Kasumi-1 (cell line): ENCODE measurements at regions not wholly inside any gene's neighbourhood (a gene's known extent, or its start where the extent isn't known, plus 50 kb on each side); places are given as distances from the start of the nearest gene placed in this dataset.

Experiments
- DNase-seq, 2 experiments: peaks; one replicate each; lab custom pipeline; 2025; lab: John Stamatoyannopoulos, UW

DNA sequence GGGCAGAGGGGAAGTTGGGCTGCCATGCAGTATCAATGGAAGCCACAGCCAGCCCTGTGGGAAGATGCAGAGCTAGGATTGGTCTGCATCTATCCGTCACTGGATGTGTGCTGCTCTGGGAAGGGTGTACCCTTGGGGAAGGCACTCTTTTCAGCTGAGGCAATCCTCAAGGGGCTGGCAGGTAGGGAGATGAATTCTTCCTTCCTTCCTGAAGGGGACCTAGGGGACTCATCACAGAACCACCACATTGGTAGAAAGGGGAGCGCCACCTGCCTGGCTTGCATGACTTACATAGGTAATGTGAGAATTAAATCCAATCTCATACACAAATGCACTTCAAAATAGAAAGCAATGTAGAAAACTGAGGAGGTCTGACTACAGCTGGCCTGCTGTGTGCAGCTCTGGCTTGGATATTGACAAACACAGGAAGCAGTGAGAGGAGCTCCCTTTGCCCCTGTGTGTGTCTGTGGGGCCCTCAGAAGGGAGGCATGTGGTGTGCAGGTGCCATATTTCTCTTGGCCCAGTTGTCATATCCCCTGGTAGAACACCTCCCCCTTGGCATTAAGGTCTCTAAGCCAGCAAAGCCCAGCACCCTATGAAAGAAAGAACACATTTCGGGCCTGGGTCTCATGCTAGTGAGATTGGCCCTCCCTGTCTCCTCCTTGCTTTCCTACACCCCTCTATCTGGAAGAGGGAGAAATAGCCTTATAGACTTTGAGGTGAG is 260.3 kb upstream of the MOCS1 start:
- DNase-seq, result no peak

DNA sequence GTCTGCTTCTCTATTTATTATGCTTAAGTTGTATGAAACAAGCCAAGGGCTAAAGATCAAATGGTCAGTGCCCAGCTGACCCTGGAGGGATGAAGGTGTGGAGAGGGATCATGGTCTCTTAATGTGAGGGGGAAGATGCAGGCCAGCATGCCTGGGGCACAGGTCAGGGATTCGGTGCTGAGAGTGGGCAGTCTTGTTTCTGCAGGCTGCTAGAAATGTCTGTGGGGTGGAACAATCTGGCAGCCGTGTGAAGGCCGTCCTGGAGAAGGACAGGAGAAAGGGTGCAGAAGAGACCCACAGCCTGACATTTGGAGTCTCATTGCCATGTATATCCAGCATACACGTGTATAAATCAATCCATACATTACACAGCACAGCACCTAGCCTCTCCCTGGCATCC is 258.3 kb upstream of the MOCS1 start:
- no peak for DNase-seq

DNA sequence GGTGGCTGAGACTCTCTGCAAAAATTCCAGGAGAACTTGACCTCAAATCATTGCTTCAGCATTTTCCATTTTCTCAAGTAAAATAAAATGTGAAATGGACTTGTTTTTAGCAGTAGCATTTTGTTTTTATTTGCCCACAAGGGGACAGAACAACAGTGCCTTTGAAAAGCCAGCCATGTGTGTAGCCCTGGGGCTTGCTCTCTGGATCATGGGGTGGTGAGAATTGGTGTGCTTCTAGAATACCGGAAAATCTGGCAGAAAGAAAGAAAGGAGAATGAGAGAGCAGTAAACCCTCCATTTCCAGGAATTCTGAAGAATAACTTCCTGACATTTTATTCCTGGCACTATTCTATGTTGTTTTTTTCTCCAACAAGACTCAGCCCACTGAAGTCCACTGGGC is 254.7 kb upstream of the MOCS1 start:
- DNase-seq, result no peak

DNA sequence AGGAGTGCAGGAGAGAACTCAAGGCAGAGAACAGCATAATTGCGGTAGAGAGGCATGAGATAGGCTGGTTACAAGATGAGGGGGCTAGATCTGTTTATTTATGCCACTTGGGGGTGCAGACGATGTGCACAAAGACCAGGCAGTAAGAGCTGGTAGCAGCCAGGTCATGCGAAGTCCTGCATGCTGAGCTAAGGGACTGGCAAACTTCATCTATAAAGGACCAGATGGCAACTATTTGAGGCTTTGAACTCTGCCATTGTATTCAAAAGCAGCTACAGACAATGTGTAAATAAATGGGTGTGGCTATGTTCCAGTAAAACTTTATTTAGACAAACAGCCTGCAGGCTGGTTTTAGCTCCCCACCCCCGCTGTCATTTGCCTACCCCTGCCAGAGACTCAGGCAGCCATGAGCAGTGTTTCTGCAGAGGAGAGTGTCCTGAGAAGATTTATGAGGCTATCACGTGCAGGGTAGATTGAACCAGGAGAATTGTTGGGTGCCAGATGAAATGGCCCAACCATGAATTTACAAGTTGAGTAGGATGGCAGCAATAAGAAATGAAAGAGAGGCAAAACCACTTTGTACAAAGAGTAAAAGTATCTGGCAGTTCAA is 253.4 kb upstream of the MOCS1 start:
- no peak for DNase-seq

DNA sequence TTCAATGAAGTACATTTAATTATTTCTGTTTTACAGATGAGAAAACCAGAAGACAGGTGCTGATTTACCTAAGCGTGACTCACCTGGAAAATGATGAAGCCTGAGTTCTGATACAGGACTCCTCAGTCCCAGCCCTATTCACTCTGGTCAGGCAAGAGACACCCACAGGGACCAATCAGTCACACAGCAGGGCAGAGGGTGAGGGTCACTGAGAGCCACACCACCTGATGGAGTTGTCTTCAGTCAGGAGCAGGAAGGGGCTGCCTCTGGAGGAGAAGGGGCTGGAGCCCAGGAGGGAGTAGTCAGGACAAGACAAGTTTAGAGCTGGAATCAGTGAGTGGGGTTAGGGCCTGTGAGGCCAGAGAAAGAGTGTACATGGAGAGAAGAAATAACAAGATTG is 251.2 kb upstream of the MOCS1 start:
- DNase-seq, result no peak

DNA sequence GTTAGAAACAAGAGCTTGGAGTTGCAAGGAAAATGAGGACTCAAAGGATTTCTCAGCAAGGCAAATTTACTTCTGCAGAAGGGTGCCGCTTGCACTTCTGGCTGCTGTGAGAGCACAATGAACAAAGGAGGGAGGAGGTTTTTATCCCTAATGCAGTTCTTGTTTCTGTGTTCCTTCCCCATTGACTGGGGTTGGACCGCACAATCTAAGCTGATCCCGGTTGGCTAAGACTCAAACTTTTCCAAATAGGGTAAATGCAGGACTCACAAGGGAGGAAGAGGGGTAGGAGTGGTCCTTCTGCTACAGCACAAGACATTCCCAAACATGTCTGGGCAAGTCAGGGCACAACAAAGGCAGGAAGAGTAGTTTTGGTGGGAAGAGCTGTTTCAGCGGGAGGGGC is 249.6 kb upstream of the MOCS1 start:
- DNase-seq, result no peak

DNA sequence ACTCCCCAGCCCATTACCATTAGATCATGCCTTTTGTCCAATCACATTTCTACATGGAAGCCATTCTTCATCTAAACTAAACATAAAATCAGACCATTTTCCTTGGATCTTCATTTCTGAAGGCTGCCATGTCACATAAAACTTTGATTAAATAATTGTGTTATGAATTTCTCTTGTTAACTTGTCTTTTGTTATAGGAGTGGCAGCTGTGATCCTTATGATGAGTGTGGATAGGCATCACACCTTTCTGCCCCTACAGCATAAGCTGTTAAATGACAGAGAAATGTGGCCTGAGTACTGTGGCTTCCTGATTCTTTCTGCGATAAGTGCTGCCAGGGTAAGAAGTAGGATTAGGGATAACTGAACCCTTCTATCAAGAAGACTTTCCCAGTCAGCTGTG is 247.1 kb upstream of the MOCS1 start:
- no peak for DNase-seq

DNA sequence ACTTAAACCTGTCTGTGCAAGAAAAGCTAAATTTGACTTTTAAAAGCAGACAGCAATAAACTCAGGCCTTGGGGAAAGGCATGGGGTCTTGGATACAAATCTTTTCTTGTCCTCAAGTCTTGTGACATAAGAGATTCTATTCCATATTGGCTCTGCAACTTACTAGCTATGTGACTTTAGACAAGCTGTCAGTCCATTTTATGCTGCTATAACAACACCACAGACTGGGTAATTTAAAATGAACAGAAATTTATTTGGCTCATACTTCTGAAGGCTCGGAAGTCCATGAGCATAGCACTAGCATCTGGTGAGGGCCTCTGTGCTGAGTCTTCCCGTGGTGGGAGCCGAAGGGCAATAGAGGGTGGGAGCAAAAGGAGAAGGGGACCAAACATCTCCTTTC is 246.0 kb upstream of the MOCS1 start:
- no peak for DNase-seq

DNA sequence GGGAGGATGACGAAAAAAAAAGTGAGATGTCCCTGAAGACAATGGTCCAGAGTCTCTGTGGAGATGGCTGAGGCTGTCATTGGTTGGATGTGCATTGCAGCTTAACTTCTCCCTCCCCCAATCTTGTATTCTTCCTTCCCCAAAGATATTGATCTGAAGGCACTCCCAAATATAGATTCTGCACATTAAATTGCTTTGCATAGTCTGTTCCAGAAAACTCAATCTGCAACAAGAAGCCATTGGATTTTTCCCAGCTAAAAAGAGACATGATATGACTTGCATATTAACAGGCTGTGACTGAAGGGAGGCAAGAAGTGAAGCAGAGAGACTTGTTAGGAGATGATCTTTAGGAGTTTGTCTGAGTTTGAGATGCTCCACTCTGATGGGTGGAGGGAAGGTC is 245.2 kb upstream of the MOCS1 start:
- no peak for DNase-seq

DNA sequence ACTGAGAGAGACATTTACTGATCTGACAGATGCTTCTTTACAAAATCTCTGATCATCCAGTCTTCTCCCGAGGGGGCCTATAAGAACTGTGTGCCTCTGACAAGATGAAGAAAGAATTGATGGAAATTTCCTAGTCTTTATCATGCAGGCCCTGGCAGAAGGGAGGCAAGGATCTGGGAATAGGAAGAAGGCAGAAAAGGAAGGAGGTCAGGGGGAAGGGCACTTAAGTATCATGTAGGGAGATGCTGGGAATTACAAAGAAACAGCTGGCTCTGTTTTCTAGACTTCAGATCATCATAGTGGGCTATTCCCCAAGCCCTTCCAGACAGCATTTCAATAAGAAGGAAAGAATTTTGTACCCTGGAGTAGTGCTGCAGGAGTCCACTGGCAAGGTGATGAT is 243.3 kb upstream of the MOCS1 start:
- no peak for DNase-seq

DNA sequence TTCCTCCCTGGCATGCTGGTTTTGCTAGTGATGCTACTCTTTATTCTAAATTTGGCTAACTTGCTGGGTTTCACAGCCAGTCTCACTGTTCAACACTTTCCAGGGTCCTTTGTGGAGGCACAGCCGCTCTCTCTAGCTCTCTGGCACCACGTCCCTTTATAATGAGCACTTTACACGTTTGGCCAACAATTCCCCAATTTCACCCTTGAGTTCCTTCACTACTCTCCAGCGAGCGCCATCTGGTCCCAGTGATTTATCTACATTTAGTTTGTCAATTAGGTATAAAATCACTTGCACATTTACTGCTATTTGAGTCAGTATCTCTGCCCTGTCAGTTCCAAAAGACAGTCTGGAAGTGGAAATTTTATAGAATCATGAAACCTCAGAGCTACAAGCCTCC is 241.9 kb upstream of the MOCS1 start:
- no peak for DNase-seq

DNA sequence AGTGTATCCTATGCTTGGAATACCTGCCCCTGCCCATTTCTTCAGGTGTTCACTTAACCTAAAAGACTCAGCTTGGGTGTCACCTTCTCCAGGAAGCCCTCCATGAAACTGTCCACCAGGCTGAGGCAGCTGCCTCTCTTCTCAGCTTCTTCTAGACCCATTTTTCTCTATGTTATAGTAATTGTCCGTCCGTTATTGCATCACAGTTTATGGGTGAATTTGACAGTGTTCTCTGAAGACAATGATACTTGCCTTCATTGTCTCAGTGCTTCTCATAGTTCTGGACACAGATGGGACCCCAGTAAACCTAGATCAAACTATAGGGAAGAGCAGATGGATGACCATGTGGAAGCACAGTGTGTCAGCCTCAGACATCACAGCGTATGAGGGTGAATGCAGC is 238.0 kb upstream of the MOCS1 start:
- DNase-seq, result no peak

DNA sequence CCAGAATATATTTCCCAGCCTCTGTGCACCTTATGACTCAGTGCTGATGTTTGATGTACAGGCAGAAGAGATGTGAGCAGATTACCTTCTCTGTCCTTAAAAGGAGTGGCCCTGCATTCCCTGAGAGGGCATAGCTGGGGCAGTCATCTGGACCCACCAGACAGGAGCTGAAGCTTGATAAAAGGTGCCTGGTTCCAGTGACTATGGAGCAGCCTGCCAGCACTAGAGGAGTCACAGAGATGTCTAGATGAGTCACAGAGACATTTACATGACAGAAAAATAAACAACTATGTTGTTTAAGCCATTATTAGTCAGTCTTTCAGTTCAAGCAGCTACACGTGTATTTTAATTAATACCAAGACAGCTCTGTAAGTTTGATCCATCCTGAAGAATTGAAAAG is 237.1 kb upstream of the MOCS1 start:
- no peak for DNase-seq

DNA sequence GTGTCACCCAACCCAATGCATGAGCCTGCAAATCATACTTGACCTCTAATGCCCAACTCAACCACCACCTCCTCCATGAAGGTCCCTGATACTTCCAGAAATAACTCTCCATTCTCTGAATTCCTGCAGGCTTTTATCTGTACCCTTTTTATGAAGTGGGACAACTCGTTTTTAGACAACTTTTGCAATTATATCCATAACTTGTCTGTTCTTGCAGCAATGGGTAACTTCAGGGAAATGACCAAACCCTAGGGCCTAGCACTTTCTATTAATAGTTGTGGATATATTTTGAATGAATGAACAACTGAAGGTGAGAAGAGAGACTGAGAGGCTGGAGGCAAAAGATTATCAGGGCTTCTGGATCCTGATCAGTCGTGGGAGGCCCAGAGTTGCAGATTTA is 236.6 kb upstream of the MOCS1 start:
- no peak for DNase-seq

DNA sequence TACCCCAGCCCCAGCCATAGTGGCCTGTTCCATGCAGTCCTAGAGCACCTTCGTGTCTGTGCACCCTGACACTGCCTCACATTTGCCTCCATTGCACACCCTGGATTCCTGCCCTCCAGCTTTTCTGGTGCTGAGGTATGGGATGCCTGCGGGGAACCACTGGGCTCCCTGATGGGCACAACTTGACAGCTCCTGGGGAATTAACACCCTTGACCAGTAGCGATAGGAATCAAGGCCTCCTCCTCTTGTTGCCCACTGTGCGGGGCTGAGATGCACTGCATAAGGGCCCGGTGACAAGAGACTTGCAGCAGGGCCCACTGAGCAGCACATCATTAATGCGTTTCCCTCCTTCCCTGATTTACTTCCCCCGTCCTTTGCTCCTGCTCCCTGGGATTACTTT is 235.6 kb upstream of the MOCS1 start:
- DNase-seq, result no peak

DNA sequence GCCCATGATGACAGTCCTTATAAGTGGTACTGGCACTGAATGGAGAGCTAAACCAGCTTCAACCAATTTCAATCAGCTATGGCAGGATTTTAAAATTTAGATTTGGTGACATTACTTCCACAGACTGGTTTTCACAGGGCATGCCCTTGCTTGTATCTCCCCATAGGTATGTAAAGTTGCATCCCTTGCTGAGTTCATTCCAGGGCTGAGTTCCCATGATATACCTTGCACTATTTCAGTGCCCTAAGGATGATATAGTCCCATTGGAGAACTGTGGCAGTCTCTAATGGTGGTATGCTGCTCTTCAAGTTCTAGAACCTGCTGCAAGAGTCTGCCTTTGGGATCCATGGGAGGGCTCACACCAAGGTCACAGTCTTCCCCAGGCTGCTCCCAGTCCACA is 232.7 kb upstream of the MOCS1 start:
- no peak for DNase-seq

DNA sequence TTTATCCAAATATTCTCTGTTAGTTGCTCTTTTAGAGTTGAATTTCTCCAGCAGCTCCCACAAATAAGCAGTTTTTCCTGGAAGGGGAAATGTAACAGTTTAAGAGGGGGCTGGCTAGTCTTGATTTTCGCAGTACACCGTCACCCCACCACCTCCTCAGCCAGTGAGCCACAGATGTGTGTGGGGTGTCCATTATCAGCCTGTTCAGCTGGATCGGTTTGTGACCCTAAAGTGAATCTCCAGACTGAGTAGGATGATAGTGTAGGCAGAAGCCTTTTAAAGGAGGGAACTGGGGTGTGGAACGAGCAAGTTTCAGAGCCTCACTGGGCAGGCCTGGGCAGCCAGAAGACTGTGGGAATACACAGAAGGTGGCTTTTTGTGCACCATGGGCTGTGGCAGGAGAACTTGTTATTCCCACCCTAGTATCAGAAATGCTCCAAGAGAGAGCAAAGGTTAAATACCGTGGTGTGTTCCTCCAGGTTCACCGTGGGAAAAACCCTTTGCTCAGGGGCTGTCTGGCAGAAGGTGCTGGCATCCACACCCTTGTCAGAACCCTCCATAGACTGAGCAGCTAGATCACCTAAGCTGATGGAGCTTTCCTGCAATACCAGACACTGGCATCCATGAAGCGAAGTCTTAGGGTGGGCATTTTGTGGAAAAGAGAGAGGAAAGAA is 230.9 kb upstream of the MOCS1 start:
- DNase-seq, result no peak

DNA sequence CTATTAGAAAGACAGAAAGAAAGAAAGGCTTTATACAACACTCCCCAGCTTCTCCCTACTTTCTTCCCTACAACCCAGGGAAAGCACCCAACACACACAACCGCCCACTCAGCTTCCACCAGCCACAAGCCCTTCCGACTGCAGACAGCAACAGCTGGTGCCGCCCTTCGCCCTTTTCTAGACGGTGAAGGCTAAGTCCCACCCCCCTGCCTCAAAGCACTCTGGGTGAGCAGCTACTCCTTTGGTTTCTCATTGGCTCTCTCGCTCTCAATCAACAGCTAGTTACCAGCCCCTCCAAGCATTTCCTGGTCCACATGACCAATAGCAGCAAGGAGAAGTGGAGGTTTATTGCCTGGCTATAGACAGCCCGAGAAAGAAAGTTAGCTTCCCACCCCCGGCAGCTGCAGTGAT is 230.1 kb upstream of the MOCS1 start:
- DNase-seq, result no peak

DNA sequence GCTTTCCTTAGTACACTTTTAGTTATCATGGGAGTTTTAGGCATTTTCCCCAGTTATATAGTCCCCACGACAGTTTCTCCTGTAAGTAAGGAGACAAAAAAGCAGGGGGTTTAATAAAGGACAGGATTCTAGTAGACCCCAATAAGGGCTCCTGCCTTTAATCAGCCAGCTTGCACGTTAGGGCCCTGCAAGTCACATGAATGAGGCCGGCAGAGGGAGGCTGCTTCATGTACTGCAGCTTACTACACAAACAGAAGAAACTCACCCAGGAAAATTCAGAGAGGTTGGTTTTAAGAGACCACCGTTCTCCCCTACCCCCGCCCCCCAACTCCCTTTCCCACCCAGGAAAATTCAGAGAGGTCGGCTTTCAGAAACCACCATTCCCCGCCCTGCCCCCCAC is 229.7 kb upstream of the MOCS1 start:
- no peak for DNase-seq

DNA sequence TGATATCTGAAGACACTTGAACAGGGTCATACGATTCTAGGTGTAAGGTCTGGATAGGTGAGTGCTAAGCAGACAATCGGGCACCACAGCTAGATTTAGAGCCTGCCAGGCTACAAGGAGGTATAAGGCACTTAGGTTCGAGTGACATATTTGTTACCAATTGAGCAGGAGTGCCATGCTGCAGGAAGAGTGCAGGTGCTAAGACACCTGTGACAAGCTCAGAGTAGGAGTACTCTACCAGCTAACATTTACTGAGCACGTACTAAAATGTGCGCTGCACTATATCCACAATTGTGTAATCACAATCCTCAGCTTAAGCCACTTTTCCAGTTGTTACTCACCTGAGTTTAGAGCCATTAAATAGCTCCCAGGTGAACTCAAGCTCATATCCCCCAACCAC is 227.8 kb upstream of the MOCS1 start:
- DNase-seq, result no peak

DNA sequence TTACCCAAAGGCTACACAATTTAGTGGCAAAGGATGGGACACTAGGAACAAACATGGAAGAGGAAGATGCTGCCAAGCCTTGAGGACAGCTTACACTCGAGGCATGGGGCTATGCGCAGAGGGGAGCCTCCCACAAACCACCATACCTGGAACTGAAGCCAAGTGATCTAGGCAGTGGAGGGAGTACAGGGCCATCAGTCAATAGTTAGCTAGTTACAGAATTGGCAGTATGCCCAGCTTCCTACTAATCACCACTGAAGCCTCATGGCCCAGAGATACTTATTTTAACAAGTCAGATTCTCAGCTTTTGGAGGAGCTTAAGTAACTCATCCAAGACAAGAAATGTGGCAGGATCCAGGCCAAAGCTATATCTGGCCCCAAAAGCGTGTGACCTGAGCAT is 226.6 kb upstream of the MOCS1 start:
- no peak for DNase-seq

DNA sequence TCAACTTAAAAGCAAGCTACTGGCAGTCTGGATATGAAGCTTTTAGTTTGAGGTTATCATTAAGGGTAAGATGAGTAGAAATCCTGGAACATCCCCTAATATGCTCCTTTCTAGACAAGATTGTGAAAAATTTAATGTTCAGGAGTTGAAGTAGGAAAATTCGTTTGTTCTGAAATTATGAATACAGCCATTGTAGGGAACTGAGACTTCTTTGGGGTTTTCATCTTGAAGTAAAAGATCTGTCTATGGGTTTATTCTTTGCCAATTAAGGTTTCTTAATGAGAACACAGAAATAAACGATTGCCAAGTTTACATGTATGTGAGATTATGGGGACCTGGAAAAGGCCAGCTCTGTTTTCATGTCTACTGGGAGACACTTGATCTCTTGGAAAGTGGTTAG is 225.6 kb upstream of the MOCS1 start:
- DNase-seq, result no peak

DNA sequence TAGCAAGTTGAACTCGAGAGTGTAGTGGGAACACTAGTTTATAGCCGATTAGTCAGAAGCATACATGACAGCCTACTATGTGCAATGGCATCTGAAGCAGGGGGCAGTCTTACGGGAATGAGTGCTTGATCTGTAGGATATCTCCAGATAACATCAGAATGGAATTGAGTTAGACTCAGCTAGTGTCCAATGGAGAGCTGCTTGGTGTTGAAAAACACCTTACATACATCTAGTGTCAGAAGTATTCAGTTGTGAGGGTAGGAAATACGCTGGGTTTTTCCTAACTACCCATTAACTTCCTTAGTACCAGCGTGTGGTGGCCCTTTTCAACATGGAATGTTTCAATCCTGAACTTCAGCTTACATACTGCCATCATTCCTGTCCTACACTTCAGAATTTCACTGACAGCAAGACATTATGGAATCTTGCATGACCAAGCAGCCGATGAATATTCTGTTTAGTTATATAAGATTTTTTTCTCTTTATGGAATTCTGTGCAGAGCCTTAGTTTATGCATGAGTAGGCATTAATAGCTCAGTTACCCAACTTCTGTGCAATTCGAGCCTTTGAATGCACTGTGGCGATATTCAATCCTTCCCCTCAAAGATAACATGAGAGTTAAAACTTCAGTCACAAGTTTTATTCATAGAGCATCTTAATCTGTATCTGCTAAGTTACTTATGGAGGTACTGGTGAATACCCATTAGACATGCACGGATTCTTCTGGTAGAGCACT is 218.6 kb upstream of the MOCS1 start:
- DNase-seq, result no peak
